ENCODE measurements at regions not wholly inside any gene's neighbourhood (a gene's known extent, or its start where the extent isn't known, plus 50 kb on each side); places are given as distances from the start of the nearest gene placed in this dataset.

DNA sequence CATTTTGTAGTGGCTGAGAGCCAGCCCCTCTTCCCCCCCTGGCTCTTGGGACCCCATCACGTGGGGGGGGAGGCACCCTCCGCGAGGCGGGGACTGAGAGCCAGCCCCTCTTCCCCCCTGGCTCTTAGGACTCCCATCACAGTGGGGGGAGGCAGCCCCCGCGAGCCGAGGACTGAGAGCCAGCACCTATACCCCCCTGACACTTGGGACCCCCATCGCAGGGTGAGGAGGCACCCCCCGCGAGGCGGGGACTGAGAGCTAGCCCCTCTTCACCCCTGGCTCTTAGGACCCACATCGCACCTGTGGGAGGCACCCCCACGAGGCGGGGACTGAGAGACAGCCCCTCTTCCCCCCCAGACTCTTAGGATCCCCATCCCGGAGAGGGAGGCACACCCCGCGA is 2426.5 kb upstream of the PCDH20 start:
- TF ChIP-seq, protein P1, sequence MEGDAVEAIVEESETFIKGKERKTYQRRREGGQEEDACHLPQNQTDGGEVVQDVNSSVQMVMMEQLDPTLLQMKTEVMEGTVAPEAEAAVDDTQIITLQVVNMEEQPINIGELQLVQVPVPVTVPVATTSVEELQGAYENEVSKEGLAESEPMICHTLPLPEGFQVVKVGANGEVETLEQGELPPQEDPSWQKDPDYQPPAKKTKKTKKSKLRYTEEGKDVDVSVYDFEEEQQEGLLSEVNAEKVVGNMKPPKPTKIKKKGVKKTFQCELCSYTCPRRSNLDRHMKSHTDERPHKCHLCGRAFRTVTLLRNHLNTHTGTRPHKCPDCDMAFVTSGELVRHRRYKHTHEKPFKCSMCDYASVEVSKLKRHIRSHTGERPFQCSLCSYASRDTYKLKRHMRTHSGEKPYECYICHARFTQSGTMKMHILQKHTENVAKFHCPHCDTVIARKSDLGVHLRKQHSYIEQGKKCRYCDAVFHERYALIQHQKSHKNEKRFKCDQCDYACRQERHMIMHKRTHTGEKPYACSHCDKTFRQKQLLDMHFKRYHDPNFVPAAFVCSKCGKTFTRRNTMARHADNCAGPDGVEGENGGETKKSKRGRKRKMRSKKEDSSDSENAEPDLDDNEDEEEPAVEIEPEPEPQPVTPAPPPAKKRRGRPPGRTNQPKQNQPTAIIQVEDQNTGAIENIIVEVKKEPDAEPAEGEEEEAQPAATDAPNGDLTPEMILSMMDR (IDR thresholded peaks at IDR 0.05; ENCODE audit: insufficient read depth, low read depth, low read length), result no peak
- no peak for TF ChIP-seq EZH2 (IDR thresholded peaks at IDR 0.05; ENCODE audit: insufficient read depth, low read length)

All from astrocyte (in vitro differentiated cells and primary cell).